TTC549 (cell line): ENCODE measurements at regions not wholly inside any gene's neighbourhood (a gene's known extent, or its start where the extent isn't known, plus 50 kb on each side); places are given as distances from the start of the nearest gene placed in this dataset.
"Not testable (repeated sequence)": the region's sequence is repeated elsewhere in the genome, so short reads cannot be mapped to it uniquely, and the experiment has no call there.

ENCODE experiments used
- FAIRE-seq: peaks from 2 replicates; lab custom pipeline; 2012; peaks lifted over from hg19 to GRCh38; lab: Jason Lieb, UNC

- FAIRE-seq: no peak
These were observed 189.1 kb upstream of the KBTBD8 start for GRCh38 chr3:66808891-66809594.

- no peak for FAIRE-seq
These were observed 188.5 kb upstream of the KBTBD8 start for GRCh38 chr3:66809595-66809958.

GRCh38 chr3:66812136-66812535 lies 186.0 kb upstream of the KBTBD8 start:
- no peak for FAIRE-seq

- FAIRE-seq: no peak
These were observed 185.4 kb upstream of the KBTBD8 start for GRCh38 chr3:66812741-66813140.

- no peak for FAIRE-seq
These were observed 181.9 kb upstream of the KBTBD8 start for GRCh38 chr3:66816090-66816761.

- FAIRE-seq: no peak
These were observed 180.1 kb upstream of the KBTBD8 start for GRCh38 chr3:66817951-66818557.

- FAIRE-seq: no peak
These were observed 178.1 kb upstream of the KBTBD8 start for GRCh38 chr3:66819993-66820501.

GRCh38 chr3:66822186-66823008 lies 175.7 kb upstream of the KBTBD8 start:
- FAIRE-seq: no peak

GRCh38 chr3:66823009-66823397 lies 175.1 kb upstream of the KBTBD8 start:
- FAIRE-seq: no peak

GRCh38 chr3:66823532-66823931 lies 174.6 kb upstream of the KBTBD8 start:
- FAIRE-seq: no peak

- FAIRE-seq: no peak
These were observed 172.7 kb upstream of the KBTBD8 start for GRCh38 chr3:66825375-66825774.

- FAIRE-seq: no peak
These were observed 170.4 kb upstream of the KBTBD8 start for GRCh38 chr3:66827726-66828125.

GRCh38 chr3:66828303-66828702 lies 169.8 kb upstream of the KBTBD8 start:
- FAIRE-seq: no peak

GRCh38 chr3:66830301-66830700 lies 167.8 kb upstream of the KBTBD8 start:
- FAIRE-seq: no peak

- FAIRE-seq: no peak
These were observed 166.2 kb upstream of the KBTBD8 start for GRCh38 chr3:66831931-66832330.

GRCh38 chr3:66836363-66837152 lies 161.5 kb upstream of the KBTBD8 start:
- peak; percentile 59 for FAIRE-seq

- no peak for FAIRE-seq
These were observed 159.4 kb upstream of the KBTBD8 start for GRCh38 chr3:66838704-66839103.

GRCh38 chr3:66839508-66839907 lies 158.6 kb upstream of the KBTBD8 start:
- FAIRE-seq: no peak

GRCh38 chr3:66842761-66843464 lies 155.2 kb upstream of the KBTBD8 start:
- FAIRE-seq: not testable (repeated sequence)

GRCh38 chr3:66851894-66852613 lies 146.1 kb upstream of the KBTBD8 start:
- no peak for FAIRE-seq
